H9 (cell line): ENCODE measurements at regions not wholly inside any gene's neighbourhood (a gene's known extent, or its start where the extent isn't known, plus 50 kb on each side); places are given as distances from the start of the nearest gene placed in this dataset.

Experiments used
- DNase-seq: peaks from one replicate; pipeline ENCODE4 v3.0.0-alpha.2; 2017
- H2AFZ ChIP-seq: one replicate; pipeline ENCODE4 v1.6.1; 2013; ENCODE audit warnings: mild to moderate bottlenecking, low read length, control low read depth, moderate library complexity
- H2AK5ac ChIP-seq: 2 replicates; pipeline ENCODE4 v1.6.1; 2013; ENCODE audit warnings: low read length, control low read depth, mixed read lengths; ENCODE audit not compliant: insufficient read length
- H2BK120ac ChIP-seq: one replicate; pipeline ENCODE4 v1.6.1; 2013; ENCODE audit warnings: low read depth, mild to moderate bottlenecking, low read length, control low read depth, inconsistent platforms; ENCODE audit not compliant: poor library complexity, severe bottlenecking
- H2BK12ac ChIP-seq: 2 replicates; pipeline ENCODE4 v1.6.1; 2013; ENCODE audit warnings: low read length, control low read depth, mixed read lengths, low read depth; ENCODE audit not compliant: insufficient read length
- H2BK15ac ChIP-seq: 2 replicates; pipeline ENCODE4 v1.6.1; 2013; ENCODE audit warnings: low read depth, low read length, control low read depth
- H2BK20ac ChIP-seq: one replicate; pipeline ENCODE4 v1.6.1; 2013; ENCODE audit warnings: low read depth, mild to moderate bottlenecking, low read length, control low read depth, inconsistent platforms; ENCODE audit not compliant: poor library complexity, severe bottlenecking
- H2BK5ac ChIP-seq: 2 replicates; pipeline ENCODE4 v1.6.1; 2013; ENCODE audit warnings: low read length, control low read depth, mixed read lengths; ENCODE audit not compliant: insufficient read length
- H3K14ac ChIP-seq: 2 replicates; pipeline ENCODE4 v1.6.1; 2013; ENCODE audit warnings: low read length, control low read depth; ENCODE audit not compliant: insufficient read depth
- H3K18ac ChIP-seq: 2 replicates; pipeline ENCODE4 v1.6.1; 2013; ENCODE audit warnings: low read depth, mild to moderate bottlenecking, mixed read lengths, low read length, control low read depth; ENCODE audit not compliant: insufficient read length
- H3K23ac ChIP-seq: 2 replicates; pipeline ENCODE4 v1.6.1; 2013; ENCODE audit warnings: low read length, control low read depth, mixed read lengths, low read depth; ENCODE audit not compliant: insufficient read length
- H3K23me2 ChIP-seq: 2 replicates; pipeline ENCODE4 v1.6.1; 2013; ENCODE audit warnings: low read depth, mild to moderate bottlenecking, mixed read lengths, low read length, control low read depth; ENCODE audit not compliant: insufficient read length, poor library complexity, severe bottlenecking
- H3K27ac ChIP-seq: 2 replicates; pipeline ENCODE4 v1.5.1; 2013; ENCODE audit warnings: low read length, control low read depth, mixed read lengths, low read depth; ENCODE audit not compliant: insufficient read length
- H3K27me3 ChIP-seq: 2 replicates; pipeline ENCODE4 v1.6.1; 2013; ENCODE audit warnings: low read length, control low read depth, inconsistent platforms; ENCODE audit not compliant: insufficient read depth
- H3K4ac ChIP-seq: 2 replicates; pipeline ENCODE4 v1.6.1; 2013; ENCODE audit warnings: low read depth, mild to moderate bottlenecking, control low read depth, inconsistent platforms, low read length, moderate library complexity
- H3K4me1 ChIP-seq: 2 replicates; pipeline ENCODE4 v1.6.1; 2013; ENCODE audit warnings: low read length, control low read depth, inconsistent platforms; ENCODE audit not compliant: insufficient read depth
- H3K4me2 ChIP-seq: 2 replicates; pipeline ENCODE4 v1.6.1; 2013; ENCODE audit warnings: low read length, control low read depth, mixed read lengths; ENCODE audit not compliant: insufficient read length, insufficient read depth
- H3K56ac ChIP-seq: 2 replicates; pipeline ENCODE4 v1.6.1; 2013; ENCODE audit warnings: low read depth, mild to moderate bottlenecking, mixed read lengths, low read length, control low read depth; ENCODE audit not compliant: insufficient read length
- H3K79me1 ChIP-seq: 2 replicates; pipeline ENCODE4 v1.6.1; 2013; ENCODE audit warnings: low read depth, mild to moderate bottlenecking, moderate library complexity, low read length, control low read depth, inconsistent platforms; ENCODE audit not compliant: insufficient read depth, poor library complexity, severe bottlenecking
- H3K79me2 ChIP-seq: 2 replicates; pipeline ENCODE4 v1.6.1; 2013; ENCODE audit warnings: low read length, control low read depth, inconsistent platforms; ENCODE audit not compliant: insufficient read depth
- H3K9ac ChIP-seq: 2 replicates; pipeline ENCODE4 v1.6.1; 2013; ENCODE audit warnings: low read length, control low read depth, mixed read lengths; ENCODE audit not compliant: insufficient read length; ENCODE audit errors: extremely low read depth
- H3K9me3 ChIP-seq: one replicate; pipeline ENCODE4 v1.6.1; 2013; ENCODE audit warnings: low read depth, low read length, inconsistent platforms; ENCODE audit not compliant: control insufficient read depth
- H3T11ph ChIP-seq: one replicate; pipeline ENCODE4 v1.6.1; 2013; ENCODE audit warnings: mild to moderate bottlenecking, low read length, control low read depth, inconsistent platforms
- H4K20me1 ChIP-seq: one replicate; pipeline ENCODE4 v1.6.1; 2013; ENCODE audit not compliant: control insufficient read depth, insufficient read length, insufficient read depth
- H4K5ac ChIP-seq: 2 replicates; pipeline ENCODE4 v1.6.1; 2013; ENCODE audit warnings: low read depth, mild to moderate bottlenecking, mixed read lengths, low read length, control low read depth; ENCODE audit not compliant: insufficient read length
- H4K8ac ChIP-seq: replicated peaks from 2 replicates; pipeline ENCODE4 v1.6.1; 2013; ENCODE audit warnings: low read length, control low read depth, mixed read lengths, low read depth; ENCODE audit not compliant: insufficient read length
- H4K91ac ChIP-seq: 2 replicates; pipeline ENCODE4 v1.6.1; 2013; ENCODE audit warnings: low read depth, mild to moderate bottlenecking, moderate library complexity, mixed read lengths, low read length, control low read depth; ENCODE audit not compliant: insufficient read length
- H3K27ac Mint-ChIP-seq, 3 experiments: 2 replicates in 2 of 3; 3 replicates in 1 of 3; pipeline ENCODE4 v1.8.0; 2020 to 2021; ENCODE audit warnings: mixed read lengths in 3 of 3, mild to moderate bottlenecking in 1 of 3, moderate library complexity in 1 of 3
- H3K27me3 Mint-ChIP-seq: 2 replicates; pipeline ENCODE4 v1.8.0; 2021; ENCODE audit warnings: low read depth, mild to moderate bottlenecking, moderate library complexity, mixed read lengths
- H3K36me3 Mint-ChIP-seq, 3 experiments: 2 replicates in 2 of 3; 3 replicates in 1 of 3; pipeline ENCODE4 v1.8.0; 2020 to 2021; ENCODE audit warnings: low read depth in 3 of 3, mixed read lengths in 3 of 3; ENCODE audit not compliant: insufficient read depth in 1 of 3
- H3K4me1 Mint-ChIP-seq, 2 experiments: 2 replicates each; pipeline ENCODE4 v1.8.0; 2020; ENCODE audit warnings: mixed read lengths in 2 of 2
- H3K4me3 Mint-ChIP-seq, 2 experiments: 2 replicates in 1 of 2; 3 replicates in 1 of 2; pipeline ENCODE4 v1.8.0; 2020 to 2021; ENCODE audit warnings: mild to moderate bottlenecking in 2 of 2, mixed read lengths in 2 of 2, moderate library complexity in 1 of 2
- H3K9me3 Mint-ChIP-seq, 2 experiments: 2 replicates in 1 of 2; 3 replicates in 1 of 2; pipeline ENCODE4 v1.8.0; 2020; ENCODE audit warnings: mild to moderate bottlenecking in 2 of 2, mixed read lengths in 2 of 2, moderate library complexity in 1 of 2
- CTCF ChIP-seq: fragments of 200-600 bp; sonication (generic); conservative IDR thresholded peaks from 3 replicates; pipeline ENCODE4 v1.8.0; 2021; ENCODE audit warnings: antibody characterized with exemption, mild to moderate bottlenecking
- WGBS: extraction: QIAGEN DNeasy Blood & Tissue Kit; methylation state at CpG from one replicate; pipeline ENCODE4 v1.1.7; 2013; ENCODE audit warnings: missing lambda C conversion rate, low lambda C conversion rate, mixed read lengths; ENCODE audit not compliant: insufficient read length; ENCODE audit errors: extremely low coverage; 5-methylcytosine and 5-hydroxymethylcytosine counted together

GRCh38 chr14:106848330-106849121, 1322.1 kb downstream of the TMEM121 start:
- H3K79me1 ChIP-seq: no peaks in the 10 kb centered on the region
- H3K4me1 ChIP-seq: no peaks in the 10 kb centered on the region
- peaks cover 97 to 99% of the 10 kb centered on the region in 2 experiments for H3K9me3 Mint-ChIP-seq
- H4K8ac ChIP-seq: no peak overlapping the region
- H3K4me2 ChIP-seq: no peak overlapping the region
- H2AK5ac ChIP-seq: no peak overlapping the region
- no peak overlapping the region for H3K18ac ChIP-seq
- H3K4me3 Mint-ChIP-seq: no peak overlapping the region
- H3K4me1 Mint-ChIP-seq: no peaks in the 10 kb centered on the region
- no peaks in the 10 kb centered on the region for H3K79me2 ChIP-seq
- no peak overlapping the region for H2BK5ac ChIP-seq
- H3K9me3 ChIP-seq: peaks cover 84% of the 10 kb centered on the region
- H2BK120ac ChIP-seq: no peak overlapping the region
- peaks cover 1% of the 10 kb centered on the region for H3K27me3 Mint-ChIP-seq
- H3K23me2 ChIP-seq: no peaks in the 10 kb centered on the region
- H3K36me3 Mint-ChIP-seq: peaks cover 0 to 32% (median 3%) of the 10 kb centered on the region in 3 experiments; a peak in 5 of 7 replicates
- no peak overlapping the region for H3T11ph ChIP-seq
- H2AFZ ChIP-seq: no peak overlapping the region
- H4K5ac ChIP-seq: no peak overlapping the region
- H3K23ac ChIP-seq: no peak overlapping the region
- no peaks in the 10 kb centered on the region for H3K27me3 ChIP-seq
- WGBS: no CpG with 5 or more reads among the region's 3 CpGs
- H2BK20ac ChIP-seq: no peak overlapping the region
- DNase-seq: no peak
- TF ChIP-seq CTCF: no peak
- H3K14ac ChIP-seq: no peak overlapping the region
- no peak overlapping the region for H3K9ac ChIP-seq
- H3K4ac ChIP-seq: no peak overlapping the region
- no peaks in the 10 kb centered on the region for H4K20me1 ChIP-seq
- H2BK15ac ChIP-seq: no peak overlapping the region
- no peak overlapping the region for H3K27ac Mint-ChIP-seq
- no peak overlapping the region for H3K56ac ChIP-seq
- H2BK12ac ChIP-seq: no peak overlapping the region
- H3K27ac ChIP-seq: no peak overlapping the region
- H4K91ac ChIP-seq: no peak overlapping the region
